ENCODE measurements at regions not wholly inside any gene's neighbourhood (a gene's known extent, or its start where the extent isn't known, plus 50 kb on each side); places are given as distances from the start of the nearest gene placed in this dataset.

GRCh38 chr2:67600222-67600871, 203.2 kb downstream of the ETAA1 start:
- DNase-seq (ENCODE audit: low spot score) = no peak
- TF ChIP-seq CTCF (IDR thresholded peaks at IDR 0.05; ENCODE audit: extremely low read depth, insufficient read depth, missing control alignments) = no peak
- in situ Hi-C loops (cut with MboI; ENCODE audit: low pct_unique_long_range_greater_than_20kb, low sequenced_read_pairs, unreplicated experiment) = no loop called here

DNA sequence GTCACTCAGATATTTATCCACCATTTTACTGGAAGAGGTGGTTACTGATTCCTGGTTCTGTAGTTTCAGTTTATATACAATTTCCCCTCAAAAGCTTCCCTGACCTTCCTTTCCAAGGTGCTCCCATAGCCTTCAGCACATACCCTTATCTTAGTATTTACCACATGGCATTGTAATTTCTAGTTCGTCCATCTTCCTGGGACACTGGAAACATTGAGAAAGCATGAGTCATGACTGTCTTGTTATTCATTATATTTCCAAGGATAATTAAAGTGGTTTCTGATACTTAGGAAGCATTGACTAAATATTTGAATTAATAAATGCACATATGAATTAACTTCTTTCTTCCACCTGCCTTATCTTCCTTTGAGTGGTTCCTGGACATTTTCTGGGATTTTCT, 203.8 kb downstream of the ETAA1 start:
- TF ChIP-seq CTCF (IDR thresholded peaks at IDR 0.05; ENCODE audit: extremely low read depth, insufficient read depth, missing control alignments) = no peak
- in situ Hi-C loops (cut with MboI; ENCODE audit: low pct_unique_long_range_greater_than_20kb, low sequenced_read_pairs, unreplicated experiment) = no loop called here
- no peak for DNase-seq (ENCODE audit: low spot score)

- in situ Hi-C loops (cut with MboI; ENCODE audit: low pct_unique_long_range_greater_than_20kb, low sequenced_read_pairs, unreplicated experiment) = no loop called here
- TF ChIP-seq CTCF (IDR thresholded peaks at IDR 0.05; ENCODE audit: extremely low read depth, insufficient read depth, missing control alignments) = no peak
- DNase-seq (ENCODE audit: low spot score) = no peak
Observed at GRCh38 chr2:67604360-67604759, 207.2 kb downstream of the ETAA1 start.

DNA sequence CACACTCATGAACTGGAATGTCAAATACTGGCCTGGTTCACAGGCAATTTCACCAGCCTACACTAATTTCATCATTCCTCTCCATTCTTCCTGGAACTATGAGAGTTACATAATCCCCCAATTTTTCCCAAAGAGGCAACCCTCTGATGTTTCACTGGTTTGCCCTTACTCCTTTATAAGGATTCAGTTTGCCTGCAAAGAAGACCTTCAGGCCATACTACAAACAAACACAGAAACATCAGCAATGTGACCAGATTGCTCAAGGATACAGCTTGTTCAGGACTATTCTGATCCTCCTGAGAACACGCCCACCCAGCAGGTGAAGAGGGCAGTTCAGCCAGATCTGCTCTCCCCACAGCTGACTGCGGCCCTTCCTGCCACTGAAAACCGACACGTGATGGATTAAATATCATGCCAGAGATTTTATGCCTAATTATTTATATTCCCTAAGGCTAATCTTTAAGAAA, 215.5 kb downstream of the ETAA1 start:
- no peak for TF ChIP-seq CTCF (IDR thresholded peaks at IDR 0.05; ENCODE audit: extremely low read depth, insufficient read depth, missing control alignments)
- DNase-seq (ENCODE audit: low spot score) = no peak

GRCh38 chr2:67613227-67613626, 216.1 kb downstream of the ETAA1 start:
- TF ChIP-seq CTCF (IDR thresholded peaks at IDR 0.05; ENCODE audit: extremely low read depth, insufficient read depth, missing control alignments) = no peak
- in situ Hi-C loops (cut with MboI; ENCODE audit: low pct_unique_long_range_greater_than_20kb, low sequenced_read_pairs, unreplicated experiment) = no loop called here
- DNase-seq (ENCODE audit: low spot score) = no peak

More for the DNA sequence above, 215.5 kb downstream of the ETAA1 start:
- in situ Hi-C loops (cut with MboI; ENCODE audit: low pct_unique_long_range_greater_than_20kb, low sequenced_read_pairs, unreplicated experiment) = no loop called here

- no peak for DNase-seq (ENCODE audit: low spot score)
Observed at GRCh38 chr2:67614454-67614853, 217.3 kb downstream of the ETAA1 start.

More at GRCh38 chr2:67614454-67614853, 217.3 kb downstream of the ETAA1 start:
- in situ Hi-C loops (cut with MboI; ENCODE audit: low pct_unique_long_range_greater_than_20kb, low sequenced_read_pairs, unreplicated experiment) = no loop called here
- TF ChIP-seq CTCF (IDR thresholded peaks at IDR 0.05; ENCODE audit: extremely low read depth, insufficient read depth, missing control alignments) = no peak
